HK-2 (cell line): ENCODE measurements at regions not wholly inside any gene's neighbourhood (a gene's known extent, or its start where the extent isn't known, plus 50 kb on each side); places are given as distances from the start of the nearest gene placed in this dataset.

Source experiments
- DNase-seq: peaks from one replicate; pipeline ENCODE4 v3.0.0-alpha.2; 2018; ENCODE audit not compliant: unreplicated experiment

DNA sequence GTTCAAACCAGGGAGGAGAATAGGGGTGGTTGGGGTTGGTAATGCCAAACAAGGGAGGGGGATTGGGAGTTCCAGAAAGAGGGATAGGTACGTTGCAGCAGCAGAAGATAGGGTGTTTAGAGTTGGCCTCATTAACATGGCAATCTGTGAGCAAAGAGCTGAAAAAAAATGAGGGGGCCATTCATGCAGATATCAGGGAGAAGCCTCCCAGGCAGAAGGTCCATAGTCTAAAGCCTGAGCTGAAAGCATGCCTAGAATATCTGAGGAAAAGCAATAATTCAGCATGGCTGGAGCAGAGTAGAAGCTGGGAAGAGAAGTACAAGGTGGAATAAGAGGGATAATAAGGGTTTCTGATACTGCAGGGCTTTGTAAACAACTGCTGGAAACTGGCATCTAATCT, 550.9 kb upstream of the LCORL start:
- no peak for DNase-seq

DNA sequence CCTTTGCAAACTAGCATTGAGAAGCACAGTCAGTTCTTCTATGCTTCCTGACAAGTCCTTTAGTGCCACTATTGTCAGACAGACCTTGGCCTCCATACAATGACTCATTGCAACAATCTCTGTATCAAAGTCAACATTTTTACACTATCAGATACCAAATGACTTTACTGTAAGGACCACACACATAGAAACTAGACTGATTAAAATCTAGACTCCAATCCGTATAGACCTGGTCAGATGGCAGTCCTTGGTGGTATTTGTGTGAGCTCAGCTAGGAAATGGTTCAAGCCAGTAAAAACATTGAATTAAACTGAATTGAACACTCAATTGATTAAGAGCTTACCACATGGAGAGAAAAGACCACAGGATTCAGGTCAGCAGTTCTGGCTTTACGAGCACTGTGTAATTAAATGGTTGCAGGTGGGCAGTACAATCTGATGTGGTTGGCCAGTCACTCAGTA, 549.8 kb upstream of the LCORL start:
- no peak for DNase-seq

DNA sequence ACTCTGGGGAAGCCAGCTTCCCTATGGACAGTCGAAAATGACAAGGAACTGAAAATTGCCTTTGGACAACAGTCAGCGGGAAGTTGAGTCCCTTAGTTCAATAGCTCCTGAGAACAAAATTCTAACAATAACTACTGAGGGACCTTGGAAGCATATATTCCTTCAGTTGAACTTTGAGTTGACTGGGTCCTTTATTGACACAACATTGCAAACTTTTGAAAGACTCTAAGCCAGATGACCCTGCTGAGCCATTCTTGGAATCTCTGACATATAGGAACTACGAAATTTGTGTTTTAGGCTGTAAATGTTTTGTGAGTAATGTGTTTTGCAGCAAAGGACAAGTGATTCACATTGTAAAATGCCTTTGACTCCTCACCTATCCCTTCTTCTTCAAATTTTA, 548.8 kb upstream of the LCORL start:
- no peak for DNase-seq

DNA sequence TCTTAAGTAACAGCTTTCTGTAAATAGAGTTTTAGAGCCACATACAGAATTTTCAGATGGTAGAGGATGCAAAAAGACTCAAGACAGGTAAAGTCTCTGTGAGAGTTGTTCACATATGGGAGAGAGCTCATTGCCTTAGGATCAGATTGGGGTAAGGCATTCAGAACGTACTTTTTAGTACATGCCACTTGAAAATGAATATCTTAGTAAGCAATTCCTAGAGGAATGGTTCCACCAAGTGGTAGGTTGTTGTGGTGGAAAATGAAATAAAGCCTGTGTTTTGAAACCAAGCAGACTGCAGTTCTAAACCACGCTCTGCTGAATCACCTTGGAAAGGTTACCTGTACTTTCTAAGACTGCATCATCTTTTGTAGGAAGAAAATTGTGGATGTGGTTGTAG, 547.0 kb upstream of the LCORL start:
- no peak for DNase-seq

DNA sequence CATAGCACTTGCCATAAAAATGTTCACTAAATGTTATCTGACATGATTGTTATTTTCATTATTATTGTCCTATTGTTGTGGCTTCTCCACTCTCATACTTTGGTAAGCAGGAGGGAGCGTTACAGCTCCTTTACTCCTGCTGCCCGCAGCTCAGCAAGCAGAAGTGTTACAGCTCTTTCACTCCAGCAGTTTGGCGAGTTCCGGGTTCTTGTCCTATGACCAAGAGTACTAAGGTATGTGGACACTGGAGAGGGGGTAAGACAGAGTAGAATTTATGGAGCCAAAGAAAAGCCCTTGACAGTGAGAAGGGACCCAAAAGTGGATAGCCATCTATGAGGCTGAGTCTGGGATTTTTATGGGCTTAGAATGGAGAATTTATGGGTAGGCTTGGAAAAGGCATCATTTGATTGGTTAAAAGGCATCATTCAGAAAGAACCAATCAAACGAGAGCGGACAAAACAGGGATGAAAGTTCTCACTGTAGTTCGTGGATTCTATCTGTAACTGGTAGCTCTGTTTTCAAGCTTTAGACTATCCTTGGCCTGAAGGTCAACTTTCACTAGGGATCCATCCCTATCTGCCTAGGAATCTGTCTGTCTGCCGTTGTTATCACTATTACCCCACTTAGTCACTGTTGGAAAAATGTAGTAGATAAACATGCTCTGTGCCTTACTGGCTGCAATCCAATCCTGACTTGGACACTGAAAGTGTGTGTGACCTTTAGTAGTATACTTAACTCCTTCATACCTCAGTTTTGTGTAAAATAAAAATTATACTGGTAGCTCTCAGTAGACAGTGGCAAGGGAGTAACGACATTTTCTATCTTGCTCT, 545.6 kb upstream of the LCORL start:
- DNase-seq, result no peak

DNA sequence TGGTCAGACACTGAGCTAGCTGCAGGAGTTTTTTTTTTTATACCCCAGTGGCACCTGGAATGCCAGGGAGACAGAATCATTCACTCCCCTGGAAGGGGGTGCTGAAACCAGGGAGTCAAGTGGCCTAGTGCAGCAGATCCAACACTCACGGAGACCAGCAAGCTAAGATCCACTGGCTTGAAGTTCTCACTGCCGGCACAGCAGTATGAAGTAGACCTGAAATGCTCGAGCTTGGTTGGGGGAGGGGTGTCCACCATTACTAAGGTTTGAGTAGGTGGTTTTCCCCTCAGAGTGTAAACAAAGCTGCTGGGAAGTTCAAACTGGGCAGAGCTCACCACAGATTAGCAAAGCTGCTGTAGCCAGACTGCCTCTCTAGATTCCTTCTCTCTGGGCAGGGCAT, 537.9 kb upstream of the LCORL start:
- DNase-seq, result no peak

DNA sequence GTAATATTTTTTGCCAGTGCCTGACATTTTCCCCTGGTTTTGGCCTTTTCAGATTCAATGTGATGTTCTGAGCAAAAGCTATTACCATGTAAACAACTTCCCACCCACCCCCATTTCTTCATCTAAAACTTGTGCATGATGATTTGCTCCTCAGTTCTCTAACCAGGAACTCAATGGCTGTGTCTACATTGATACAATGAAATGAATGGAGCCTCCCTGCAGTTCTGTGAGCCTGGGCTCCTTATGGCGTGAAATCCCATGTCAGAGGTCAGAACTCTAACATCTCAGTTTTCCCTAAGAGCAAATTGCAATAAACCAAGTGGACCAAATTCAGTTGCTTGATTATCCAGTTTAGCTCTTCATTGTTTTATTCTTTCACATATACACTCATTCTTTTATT, 534.8 kb upstream of the LCORL start:
- no peak for DNase-seq

DNA sequence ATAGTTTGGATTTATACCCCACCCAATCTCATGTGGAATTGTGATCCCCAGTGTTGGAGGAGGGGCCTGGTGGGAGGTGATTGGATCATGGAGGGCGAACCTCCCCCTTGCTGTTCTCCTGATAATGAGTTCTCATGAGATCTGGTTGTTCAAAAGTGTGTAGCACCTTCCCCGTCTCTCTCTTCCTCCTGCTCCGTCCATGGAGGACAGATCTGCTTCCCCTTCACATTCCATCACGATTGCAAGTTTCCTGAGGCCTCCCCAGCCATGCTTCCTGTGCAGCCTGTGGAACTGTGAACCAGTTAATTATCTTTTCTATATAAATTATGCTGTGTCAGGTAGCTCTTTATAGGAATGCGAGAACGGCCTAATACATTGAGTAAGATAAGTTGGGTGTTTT, 518.8 kb upstream of the LCORL start:
- DNase-seq, result no peak

DNA sequence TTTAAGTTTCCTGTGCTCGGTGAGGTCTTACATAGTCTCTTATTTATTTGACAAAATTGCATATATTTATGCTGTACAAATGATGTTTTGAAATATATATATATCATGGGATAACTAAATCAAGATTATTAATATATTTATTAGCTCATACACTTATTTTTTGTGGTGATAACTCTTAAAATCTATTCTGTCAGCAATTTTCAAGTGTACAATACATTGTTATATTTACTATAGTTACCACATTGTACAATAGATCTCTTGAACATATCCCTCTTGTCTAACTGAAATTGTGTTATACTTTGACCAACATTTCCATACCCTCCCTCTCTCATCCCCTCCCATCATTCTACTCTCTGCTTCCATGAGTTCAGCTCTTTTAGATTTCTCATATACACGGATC, 516.6 kb upstream of the LCORL start:
- no peak for DNase-seq

DNA sequence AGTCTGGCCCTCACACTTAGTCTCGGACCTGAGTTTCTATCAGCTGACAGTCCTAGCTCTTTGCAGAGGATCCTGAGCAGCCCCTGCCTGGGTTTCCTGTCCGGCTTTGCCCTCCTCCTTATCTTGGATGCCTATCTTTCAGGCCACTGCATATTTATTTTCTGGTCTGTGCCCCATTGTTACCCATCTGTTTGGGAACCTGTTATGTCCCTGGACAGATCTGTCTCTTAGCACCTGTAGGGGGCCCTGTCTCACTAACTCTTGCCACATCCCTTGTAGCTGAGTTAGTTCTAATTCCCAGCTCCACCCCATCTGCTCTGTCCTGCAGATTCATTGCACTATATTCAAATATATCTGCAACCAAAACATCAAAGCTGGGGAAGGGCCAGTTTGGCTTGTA, 514.9 kb upstream of the LCORL start:
- no peak for DNase-seq

DNA sequence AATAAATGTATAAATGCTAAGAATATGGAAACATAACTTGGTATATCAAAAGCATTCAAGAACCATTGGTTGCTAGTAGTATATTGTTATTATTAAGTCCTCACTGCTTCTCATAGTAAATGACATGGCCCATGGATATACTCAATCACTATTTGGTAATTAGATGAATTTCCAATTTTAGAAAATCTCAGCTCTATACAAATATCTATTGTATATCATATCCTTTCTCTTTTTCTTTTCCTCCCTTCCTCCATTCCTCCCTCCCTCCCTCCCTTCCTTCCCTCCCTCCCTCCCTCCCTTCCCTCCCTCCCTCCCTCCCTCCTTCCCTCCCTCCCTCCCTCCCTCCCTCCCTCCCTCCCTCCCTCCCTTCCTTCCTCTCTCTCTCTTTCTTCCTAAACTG, 514.4 kb upstream of the LCORL start:
- no peak for DNase-seq

DNA sequence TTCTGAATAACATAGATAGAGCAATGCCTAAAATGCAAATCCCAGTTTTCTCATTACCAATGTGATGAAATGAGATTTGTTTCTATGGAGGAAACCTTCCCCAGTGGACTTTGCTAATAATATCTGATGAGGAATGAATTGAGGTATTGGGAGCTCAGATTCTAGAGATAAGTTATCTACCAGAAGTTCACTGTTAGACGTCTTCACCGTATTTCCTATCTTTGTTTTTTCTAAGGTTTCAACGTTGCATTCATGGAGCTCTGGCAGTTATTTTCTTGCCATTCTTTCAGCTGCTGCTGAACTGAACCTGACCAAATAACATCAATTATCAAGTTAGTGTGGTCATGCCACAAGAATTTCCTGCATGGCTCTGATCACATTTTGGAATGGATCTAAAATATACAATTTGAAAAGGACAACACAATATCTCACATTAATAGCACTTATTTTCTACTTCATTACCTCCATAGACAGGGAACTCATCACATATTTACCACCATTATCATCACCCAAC, 511.8 kb upstream of the LCORL start:
- DNase-seq, result no peak

DNA sequence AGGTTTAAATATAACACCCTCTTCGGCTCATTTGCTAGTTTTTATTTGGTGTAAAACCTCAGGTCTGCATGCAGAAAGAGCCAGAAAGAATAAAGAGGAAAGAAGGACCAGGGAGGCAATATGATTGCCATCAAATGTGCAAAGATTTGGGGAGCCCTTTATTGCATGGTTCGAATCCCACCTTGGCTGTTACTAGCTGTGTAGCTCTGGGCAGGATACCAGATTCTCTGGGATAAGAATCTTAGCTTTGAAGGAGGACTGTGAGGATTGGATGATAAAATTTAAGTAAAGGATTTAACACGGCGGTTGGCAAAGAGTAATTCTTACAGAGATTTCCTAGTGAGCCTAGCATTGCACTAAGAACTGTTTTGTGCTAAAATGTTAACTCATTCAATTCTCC, 510.2 kb upstream of the LCORL start:
- no peak for DNase-seq

DNA sequence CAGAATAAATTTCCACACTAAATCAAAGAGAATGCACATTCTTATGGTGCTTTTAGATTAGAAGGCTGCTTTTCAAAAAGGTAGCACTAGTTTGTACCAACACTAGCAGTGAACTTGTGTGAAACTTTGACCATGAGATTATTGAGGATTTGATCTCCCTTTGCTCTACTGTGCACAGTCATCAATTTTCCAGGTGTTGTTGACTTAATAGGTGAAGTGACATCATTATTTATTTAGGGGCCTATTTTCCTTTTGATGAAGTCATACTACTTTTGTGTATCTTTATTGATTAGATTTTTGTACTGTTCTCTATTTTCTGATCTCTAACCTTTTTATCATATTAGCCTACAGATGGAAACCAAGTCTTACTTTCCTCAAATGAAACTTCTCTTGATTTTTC, 507.9 kb upstream of the LCORL start:
- DNase-seq, result no peak

DNA sequence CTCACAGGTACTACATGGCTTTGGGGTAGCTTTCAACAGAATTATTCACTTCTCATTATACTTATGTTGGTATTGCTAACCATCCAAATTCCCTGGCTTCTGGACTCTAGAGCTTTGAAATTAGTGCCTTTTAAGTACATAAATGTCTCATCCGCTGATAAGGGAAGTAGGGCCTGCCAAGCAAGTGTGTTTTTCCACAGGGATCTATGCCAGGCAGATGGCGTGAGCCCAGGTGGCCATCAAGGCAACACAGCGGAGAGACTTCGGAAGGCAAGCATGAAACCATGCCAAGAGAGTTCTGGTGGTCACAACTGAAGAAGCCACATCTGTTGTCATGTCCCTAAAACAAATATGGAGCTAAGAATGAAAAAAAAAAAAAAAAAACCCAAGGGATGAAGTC, 503.1 kb upstream of the LCORL start:
- DNase-seq, result no peak

DNA sequence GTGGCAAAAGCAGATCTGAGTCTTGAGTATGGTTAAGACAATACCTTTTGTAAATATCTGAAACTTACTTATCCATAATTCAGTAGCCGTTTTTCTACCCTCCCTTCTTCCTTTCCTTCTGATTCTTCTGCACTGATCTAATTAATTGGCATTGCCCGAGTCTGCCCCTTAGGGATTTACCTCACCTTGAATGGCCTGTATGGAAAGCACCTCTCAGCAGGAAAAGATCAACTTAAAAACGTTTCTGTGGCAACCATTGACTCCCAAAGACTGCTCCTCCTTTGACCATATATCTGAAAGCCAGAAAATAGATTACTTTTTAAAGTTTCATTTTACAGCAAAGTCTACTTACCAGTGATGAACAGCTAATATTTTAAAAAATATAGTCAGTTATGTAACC, 496.5 kb upstream of the LCORL start:
- no peak for DNase-seq

DNA sequence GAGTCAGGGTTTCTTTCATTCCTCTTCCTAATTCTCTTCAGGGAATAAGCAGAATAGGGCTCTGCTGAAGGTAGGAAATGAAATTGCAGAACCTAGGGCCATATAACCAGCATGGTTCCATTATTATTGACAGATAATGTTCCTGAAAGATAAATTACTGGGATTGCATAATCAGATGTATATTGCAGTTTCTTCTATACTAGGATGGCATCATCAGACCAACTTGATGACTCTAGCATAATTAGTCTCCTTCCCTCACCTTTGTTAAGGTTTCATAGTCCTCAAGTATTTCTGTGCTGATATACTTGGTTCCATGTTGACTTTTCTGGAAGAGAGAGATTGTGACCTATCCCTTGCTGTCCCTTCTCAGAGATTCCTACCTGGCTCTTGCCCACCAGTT, 492.3 kb upstream of the LCORL start:
- DNase-seq, result no peak

DNA sequence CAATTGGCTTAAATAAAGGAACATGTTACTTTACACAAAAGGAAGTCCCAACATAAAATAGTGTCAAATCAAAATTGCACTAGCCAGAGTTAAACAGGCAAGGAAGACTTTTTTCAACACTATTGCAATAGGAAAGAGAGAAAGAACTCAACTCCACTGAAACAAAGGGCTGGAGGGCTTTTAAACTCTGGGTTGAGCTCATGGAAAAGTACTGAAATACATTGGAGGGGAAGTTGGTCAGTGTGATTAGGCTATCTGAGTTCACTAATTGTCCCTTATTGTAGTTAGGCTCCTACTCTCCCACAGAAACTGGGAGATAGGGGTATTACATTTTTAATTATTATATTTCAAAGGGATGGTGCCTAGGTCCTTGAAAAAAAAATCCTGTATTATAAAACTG, 491.2 kb upstream of the LCORL start:
- DNase-seq, result no peak

DNA sequence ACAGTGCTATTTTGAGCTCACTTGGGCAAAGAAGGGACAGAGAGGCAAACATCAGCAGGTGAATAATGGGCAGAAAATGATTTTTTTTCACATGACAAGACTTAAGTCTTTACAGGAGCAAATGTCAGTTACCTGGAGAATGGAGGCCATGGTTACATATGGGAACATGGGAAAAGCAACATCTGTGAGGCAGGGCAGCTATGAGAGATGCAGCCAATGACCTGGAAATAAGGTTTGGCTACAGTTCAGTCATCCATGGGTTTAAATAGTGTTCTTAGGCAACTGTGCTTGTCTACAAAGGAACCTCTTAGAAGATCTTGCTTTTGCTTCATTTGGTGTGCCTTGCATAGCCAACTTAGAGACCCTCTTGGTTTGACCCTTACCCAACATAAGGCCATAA, 490.2 kb upstream of the LCORL start:
- DNase-seq, result no peak

DNA sequence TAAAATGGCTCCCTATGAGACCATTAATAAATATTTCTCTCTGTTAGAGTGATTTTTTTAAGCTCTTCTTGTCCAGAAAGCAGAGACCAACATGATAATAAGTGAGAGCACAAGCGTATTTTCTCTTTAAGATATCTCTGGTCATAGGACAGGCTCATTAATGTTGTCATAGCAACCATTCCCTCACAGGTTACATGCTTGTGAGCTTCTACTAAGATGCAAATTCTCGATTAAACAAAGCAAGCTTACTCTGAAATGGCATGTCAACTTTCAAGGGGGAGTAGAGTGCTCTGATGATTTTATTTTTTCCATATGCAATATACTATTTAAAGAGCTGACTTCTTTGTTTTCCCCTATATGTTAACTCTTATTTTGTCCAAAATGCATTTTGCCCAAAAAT, 487.2 kb upstream of the LCORL start:
- DNase-seq, result no peak

DNA sequence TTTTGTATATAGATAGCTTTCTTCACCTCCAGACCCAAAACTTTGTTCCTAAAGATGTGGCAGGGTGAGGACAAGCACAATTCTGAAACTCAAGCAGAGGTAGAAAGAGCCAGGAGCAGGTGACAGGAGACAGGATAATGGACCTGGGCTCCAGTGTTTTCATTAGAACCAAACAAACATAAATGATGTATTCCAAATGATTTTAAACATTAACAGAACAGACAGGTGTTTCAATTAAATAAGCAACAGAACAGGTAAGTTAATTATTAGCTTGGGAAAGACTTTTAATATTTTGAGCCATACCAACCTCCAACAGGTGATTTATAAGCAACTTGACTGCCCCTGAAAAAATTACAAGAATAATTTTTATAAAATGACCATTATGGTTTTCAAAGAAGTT, 459.4 kb upstream of the LCORL start:
- DNase-seq, result no peak

DNA sequence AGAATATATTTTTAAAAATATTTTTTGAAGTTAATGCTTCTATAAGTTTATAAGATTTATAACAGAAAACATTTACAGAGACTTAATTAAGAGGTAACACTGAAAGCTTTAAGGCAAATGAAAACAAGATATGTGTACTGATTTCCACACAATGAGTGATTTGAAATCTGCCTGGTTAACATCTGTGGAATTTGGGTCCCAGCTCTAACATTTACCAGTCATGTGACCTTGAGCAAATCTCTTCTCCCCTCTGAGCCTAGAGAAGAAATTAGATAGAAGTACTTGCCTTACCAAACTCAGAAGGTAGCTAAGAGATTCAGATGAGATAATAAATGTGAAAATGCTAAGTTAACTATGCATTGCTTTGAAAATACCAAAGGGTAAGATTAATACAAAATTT, 458.8 kb upstream of the LCORL start:
- no peak for DNase-seq

DNA sequence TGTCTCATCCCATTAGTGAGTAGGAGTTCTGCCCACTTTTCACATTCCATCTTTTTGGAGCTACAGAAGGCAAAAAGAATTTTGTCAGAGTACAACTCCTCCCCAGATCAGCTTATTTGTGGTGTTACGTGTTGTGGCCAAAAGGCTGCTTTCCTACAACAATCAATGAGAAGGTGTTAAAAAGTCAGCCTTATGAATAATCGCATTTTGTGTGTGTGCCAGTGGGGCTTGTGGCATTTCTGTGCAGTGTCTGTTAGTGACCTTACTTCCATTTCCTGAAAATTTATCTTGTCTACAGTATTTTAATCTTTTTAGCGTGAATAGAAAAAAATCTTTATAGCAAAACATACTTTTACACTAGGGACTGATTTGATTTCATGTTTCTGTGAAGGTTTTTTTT, 458.3 kb upstream of the LCORL start:
- no peak for DNase-seq

DNA sequence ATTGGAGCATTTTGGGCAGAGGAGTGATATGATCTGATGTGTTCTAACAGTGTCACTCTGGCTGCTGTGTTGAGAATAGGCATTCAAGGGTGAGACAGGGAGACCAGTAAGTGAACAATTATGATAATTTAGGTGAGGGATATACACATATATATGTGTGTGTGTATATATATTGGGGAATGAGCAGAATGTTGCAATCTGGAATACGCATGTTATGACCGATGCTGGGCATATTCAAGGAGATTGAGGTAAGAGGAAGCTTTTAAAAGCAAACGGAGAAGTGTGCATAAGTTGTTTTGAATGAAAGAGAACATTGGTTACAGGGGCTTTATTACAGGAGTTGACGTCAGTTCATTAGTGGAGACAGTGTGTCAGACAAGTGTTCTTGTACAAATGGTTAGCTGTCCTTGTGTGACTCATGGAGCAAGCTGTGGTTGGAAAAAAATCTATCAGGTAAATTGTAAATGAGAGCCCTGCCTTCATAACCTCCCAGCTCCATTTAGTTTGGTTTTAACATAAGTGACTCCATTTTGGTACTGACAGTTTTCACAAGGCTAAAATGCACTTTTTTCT, 442.5 kb upstream of the LCORL start:
- no peak for DNase-seq
